Kasumi-1 (cell line): ENCODE measurements at regions not wholly inside any gene's neighbourhood (a gene's known extent, or its start where the extent isn't known, plus 50 kb on each side); places are given as distances from the start of the nearest gene placed in this dataset.
"Not testable (repeated sequence)": the region's sequence is repeated elsewhere in the genome, so short reads cannot be mapped to it uniquely, and the experiment has no call there.

Experiments used
- DNase-seq, 2 experiments: peaks; one replicate each; lab custom pipeline; 2025; lab: John Stamatoyannopoulos, UW

DNA sequence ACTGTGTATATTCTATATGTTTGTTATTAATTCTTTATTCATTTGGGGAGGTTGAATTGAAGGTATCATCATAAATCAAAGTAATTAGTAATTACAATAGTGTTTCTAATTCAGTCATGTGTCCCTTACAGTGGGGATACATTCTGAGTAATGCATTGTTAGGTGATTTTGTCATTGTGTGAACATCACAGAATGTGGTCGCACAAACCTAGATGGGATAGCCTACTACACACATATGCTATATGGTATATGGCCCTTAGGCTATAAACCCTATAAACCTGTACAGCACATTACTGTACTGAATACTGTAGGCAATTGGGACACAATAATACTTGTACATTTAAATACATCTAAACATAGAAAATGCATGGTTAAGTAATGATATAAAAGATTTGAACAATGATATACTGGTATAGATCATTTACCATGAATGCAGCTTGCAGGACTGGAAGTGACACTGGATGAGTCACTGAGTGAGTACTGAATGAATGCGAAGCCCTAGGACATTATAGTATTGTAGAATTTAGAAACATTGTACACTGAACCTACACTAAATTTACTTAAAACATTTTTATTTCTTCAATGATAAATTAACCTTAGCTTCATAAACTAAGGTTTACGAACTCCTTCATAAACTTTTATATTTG, 936.2 kb upstream of the CHORDC1 start:
- no peak for DNase-seq

DNA sequence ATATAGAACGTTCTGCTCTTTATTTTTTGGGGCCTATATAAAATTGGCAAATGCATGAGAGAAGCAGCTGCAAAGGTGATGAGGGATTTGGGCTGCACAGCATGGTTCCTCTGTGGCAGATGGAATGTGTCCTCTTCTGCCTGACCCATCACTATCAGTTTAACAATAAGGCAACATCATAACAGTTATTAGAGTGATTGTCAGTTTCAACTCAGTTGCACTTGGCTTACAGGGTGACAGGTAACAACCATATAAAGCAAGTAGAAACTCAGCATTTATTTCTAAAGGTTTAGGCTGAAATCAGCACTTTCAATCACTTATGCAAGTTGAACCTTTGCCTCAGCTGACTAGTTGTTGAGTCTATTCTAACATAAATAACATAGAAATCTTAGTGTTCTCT, 935.4 kb upstream of the CHORDC1 start:
- DNase-seq: no peak

DNA sequence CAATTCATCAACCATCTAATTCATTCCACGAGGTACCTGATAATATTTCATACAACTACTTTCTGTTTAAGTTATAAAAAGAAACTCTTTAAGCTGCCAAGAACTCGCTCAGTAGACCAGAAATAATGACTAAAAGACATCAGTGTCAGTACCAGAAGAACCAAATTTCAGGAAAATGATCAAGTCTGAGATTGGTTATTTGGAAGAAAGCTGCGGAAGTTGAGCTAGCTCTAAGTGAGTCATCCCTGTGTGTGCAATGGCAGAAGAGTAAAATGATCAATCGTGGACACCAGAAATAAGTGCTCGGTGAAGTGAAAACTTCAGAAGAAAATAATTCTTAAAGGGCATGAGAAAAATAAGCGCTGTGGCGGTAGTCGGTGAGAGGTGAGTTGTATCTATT, 933.2 kb upstream of the CHORDC1 start:
- DNase-seq: no peak

DNA sequence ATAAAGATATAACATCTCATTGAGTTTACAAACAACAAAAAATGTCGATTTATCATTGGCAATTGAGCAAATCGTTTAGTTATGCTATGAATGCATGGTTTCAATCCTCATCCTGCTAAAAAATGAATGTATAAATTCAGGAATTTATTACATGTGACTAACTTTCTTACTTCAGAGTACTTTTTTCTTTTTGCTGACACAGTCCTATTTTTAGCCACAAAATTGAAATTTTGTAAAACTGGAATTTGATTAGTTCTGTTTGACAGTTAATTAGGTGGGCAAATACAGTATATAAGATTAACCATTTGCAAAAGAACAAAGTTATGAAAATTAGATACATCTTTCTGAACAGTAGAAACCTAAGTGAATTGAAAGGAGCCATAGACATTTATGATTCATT, 925.0 kb upstream of the CHORDC1 start:
- DNase-seq: no peak

DNA sequence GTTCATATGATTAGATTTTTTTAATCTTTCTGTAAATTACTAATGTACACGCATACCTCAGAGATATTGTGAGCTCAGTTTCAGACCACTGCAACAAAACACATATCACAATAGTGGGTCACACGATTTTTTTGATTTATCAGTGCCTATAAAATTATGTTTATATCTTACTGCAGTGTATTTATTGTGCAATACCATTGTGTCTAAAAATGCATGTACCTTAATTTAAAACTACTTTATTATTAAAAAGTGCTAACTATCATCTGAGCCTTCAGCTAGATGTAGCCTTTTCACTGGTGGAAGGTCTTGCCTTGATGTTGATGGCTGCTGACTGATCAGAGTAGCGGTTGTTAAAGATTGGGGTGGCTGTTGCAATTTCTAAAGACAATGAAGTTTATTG, 918.8 kb upstream of the CHORDC1 start:
- no peak for DNase-seq

DNA sequence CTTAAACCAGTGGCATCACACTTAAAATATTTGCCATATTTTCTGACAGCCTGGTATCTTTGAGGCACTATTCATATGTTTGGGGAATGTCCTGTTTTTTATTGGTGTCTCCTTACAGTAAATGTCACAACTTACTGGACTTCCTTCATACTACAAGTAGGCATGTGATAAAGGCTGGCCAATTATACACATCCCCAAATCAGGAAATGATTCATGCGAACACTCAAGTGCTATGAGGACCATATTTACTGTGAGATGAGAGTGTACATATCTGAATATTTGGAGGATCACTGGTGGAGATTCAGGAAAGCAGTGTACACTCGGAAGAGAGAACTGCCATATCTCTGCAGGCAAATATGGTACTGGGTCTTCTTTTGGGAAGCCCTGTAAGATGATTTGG, 913.8 kb upstream of the CHORDC1 start:
- no peak for DNase-seq

DNA sequence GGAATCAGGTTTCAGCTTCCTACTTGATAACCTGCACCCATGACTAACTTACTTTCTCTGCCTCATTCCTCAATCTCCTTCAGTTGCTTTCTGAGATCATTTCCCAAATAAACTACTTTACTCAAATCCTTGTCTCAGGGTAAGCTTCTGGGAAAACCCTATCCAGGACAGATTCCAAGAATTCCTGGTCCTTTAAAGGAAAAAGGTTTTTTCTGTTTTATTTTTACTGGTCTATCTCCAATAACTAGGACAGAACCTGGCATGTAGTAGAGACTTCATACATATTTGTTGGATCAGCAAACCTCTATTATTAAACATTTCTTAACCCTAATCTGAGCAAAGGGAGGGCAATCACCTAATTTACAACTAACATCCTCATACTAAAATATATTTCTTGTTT, 910.5 kb upstream of the CHORDC1 start:
- DNase-seq: no peak

DNA sequence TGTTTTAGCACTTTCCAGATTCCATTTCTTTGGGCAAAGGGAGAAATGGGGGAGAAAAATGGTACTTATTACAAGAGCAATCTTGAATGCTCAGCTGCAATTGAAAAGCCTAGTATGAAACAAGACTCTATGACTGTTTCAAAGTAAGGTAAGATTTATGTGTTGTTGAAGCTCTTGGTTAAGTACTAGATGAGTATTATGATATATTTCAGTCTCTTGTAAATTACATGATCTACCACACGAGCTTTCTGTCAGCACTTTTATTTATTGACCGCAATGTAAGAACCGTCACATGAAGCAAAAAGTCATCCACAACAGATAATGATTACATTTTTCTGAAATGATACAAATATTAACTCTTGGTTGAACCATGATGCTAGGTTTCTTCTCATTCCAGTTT, 906.7 kb upstream of the CHORDC1 start:
- no peak for DNase-seq

DNA sequence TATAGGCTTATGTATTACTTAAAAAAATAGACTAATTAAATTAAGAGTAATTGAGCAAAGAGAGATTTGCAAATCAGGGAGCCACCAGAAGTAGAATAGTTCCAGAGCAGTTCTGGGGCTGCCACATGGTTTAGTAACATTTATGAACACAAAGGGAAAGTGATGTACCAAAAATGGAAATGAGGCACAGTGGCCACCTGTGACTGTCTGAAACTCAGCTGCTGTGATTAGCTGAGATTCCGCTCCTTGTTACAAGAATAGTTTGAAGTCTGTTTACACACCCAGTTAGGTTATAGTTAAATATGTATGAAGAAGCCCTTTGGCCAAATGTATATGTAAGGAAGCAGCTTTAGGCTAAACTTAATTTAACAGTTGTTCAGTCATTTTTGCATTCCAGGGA, 901.5 kb upstream of the CHORDC1 start:
- DNase-seq: no peak

DNA sequence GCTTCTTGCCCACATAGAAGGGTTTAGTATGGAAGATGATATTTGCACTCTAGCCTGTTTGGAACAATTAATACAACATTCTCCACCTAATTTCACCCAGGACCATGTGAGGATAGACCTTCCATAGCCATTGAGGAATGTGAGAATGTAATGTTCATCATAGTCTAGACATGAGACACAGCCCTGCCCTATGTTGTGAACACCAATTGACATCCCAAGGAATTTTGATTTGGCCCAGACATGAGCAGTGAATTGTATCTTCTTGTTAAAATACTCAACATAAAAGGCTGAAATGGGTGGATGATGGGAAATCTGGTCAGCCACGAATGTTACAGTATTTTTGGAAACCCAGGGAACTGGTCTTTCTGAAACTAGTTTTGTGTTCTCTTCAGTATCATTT, 892.3 kb upstream of the CHORDC1 start:
- DNase-seq: no peak

DNA sequence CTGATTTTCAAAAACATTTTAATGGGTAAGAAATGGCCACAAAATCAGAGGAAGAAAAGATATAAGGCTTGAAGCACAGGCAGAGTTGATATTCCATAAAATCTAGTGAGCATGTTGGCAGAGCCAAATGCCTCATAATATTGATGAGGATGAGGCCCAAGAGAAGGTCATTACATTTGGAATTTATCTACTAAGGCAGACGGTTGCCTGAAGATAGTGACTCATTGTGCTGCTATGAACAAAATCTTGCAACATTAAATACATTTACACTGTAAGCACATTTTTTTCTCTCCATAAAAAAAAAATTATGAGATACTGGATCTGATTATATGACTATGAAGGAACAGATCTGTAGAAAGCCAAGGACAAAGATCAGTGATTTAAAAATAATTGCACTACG, 881.4 kb upstream of the CHORDC1 start:
- no peak for DNase-seq

DNA sequence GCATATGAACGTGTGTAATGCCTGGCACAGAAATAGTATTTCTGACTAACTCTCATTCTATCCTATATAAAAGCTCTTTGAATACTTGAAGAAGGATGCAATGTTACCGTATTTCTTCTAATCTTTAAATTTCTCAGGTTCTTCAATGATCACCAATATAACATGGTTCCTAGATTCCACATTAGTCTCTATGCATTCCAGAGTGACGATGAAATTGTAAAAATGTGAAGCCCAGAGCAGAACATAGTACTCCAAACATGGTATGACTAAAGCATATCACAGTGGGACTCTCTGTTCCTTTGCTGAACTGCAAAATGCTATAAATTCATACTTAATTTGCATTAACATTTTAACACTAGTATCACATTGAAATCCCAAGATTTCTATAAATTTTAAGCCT, 877.6 kb upstream of the CHORDC1 start:
- no peak for DNase-seq

DNA sequence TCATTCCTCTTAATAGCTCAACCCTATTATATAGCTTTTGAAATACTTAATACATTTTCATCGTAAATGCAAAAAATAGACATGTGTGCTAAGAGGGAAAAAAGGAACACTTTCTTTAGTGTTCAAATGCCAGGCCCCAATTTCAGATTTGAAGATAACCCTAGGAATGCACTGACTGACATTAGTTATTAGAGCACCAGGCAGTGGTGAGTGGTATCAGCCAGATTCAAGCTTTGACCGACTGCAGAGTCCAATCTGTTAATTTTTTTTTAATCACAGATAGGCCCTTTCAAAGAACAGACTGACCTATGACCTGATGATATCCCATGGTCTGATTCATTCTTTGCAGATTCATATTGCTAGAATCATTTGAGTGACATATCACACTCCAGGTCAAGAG, 874.2 kb upstream of the CHORDC1 start:
- DNase-seq: no peak

DNA sequence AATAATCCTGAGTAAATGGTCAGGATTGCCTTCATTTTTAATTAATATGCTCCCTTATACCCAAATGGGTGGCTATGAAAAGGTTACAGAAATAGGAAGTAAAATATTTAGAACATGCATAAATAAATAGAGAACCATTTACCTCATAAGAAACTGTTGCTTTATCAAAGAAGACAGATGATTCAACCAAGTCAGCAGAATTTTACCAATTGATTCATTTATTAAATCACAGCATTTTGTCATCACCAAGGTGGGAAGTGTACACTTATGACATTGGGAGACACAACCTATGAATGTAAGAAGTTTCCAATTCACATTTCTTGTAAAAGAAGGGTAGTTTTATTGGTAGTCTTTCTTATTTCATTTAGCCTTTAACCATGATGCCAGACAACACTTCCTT, 870.3 kb upstream of the CHORDC1 start:
- no peak for DNase-seq

DNA sequence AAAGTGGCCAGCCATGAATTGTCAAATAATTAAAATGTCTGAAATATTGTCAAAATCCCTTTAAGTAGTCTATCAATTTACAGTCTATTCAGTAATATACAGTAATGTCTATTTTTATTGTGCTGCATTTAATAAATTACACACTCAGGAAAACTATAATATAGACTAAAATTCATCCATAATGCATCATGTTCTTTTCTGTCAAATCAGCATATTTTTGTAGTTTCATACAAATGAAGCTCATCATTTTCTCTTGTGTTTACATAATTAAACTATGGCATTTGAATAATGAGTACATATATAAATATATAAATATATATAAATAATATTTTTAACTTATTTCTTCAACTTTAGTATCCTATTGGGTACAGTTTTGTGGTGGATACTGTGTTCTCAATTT, 868.7 kb upstream of the CHORDC1 start:
- no peak for DNase-seq

DNA sequence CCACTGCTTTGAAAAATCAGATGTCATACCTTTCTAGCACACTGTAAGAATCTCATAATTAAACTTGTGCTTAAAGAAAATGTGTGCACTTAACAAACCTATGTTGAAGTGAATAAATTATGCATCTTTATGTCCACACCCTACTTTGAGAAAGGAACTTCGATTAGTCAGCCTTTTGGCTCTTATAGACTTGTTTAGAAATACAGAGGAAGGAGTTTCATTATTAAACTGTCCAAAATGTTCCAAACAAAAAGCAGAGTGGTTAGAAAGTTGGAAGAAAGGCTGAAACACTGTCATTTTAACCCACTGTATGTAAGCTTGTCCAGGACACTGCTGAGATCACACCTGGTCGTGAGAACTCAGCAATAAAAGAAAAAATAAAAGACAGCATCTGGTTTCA, 863.2 kb upstream of the CHORDC1 start:
- DNase-seq: no peak

DNA sequence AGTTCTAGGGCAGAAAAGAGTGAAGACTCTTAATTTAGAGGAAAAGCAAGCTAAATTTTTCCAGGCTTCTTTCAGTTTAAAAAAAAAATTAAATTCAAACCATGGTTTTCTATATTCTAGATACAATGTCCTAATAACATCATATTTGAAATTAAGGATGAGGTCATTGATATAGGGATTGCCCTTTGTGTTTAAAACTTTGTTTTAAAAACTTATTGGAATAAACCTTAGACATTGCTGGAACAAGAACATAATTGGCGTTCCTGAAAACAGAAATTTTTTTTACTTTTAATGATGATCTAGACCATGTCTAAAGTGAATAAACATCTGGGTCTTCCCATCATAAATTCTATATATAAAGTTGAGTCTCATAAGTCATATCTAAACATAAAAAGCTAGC, 859.4 kb upstream of the CHORDC1 start:
- DNase-seq: no peak

DNA sequence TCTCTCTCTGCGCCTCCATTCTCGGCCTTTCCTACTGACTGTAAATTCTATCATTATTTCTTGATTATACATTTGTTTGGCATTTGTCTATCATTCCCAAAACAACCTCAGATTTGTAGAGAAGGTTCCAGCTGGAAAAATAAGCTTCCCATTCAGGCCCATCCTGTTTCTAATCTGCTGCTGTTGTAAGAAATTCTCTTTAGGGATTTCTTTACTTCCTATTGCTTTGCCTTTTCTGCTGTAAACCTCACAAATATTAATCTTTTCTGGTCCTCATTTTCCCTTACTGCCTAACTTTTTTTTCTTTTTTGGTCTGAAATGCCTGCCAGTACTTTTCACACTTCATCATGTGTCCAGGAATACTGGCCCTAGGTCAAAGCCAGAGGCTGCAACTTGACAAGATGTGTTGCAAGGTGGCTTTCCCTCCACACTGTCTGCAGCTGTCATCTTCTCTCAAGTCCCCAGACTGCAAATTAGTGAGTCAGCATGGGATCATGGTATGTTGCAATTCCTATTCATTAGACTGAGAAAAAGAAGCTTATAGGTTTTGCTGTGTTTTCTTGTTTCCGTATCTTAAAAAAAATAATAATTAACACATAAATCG, 858.7 kb upstream of the CHORDC1 start:
- DNase-seq: peak; percentile 17 to 49

DNA sequence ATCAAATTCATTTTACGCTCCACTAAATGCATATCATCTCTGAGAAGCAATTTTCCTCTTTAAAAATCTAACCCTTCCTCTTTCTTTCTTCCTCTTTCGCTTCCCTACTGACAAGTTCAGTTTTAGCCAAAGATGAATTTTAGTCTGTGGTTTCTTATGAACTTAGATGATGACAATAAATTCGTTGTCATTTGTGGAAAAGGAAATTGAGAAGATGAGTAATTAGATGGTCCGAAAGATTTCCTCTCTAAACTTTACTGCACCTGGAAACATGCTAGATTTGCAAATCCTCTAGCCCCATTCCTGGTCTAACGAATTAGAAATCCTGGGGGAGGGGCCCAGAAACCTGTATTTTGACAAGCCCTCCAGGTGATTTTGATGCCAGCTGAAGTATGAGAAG, 855.4 kb upstream of the CHORDC1 start:
- peak; percentile 61 to 69 for DNase-seq

DNA sequence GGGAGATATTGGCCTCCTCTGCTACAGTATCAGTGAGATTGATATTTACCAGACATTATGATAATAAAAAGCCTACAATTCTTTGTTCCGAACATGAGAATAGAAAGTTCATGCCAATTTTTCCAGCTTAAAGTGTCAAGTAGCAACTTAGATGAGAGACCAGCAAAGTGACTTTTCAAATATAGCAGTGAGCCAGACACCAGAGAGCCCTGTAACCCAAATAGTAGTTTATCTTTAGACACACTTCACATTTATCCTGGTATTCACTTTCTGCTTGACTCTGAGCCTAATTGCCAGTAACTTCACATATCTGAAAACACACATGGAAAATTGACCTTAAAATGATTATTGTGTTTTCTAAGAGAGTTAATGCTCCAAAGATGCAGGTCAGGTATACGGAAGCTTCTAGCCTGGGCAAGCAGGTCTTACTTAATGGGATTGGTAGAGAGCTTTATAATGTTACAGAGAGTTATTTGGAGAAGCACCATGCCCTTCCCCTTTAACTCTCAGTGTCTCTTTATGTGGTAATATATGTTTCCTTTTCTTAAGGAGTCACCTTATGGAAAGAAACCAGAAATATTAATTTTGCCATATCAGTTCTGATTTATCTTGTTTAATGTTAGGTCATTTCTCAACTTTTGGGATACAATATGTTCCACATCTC, 852.3 kb upstream of the CHORDC1 start:
- DNase-seq: no peak

DNA sequence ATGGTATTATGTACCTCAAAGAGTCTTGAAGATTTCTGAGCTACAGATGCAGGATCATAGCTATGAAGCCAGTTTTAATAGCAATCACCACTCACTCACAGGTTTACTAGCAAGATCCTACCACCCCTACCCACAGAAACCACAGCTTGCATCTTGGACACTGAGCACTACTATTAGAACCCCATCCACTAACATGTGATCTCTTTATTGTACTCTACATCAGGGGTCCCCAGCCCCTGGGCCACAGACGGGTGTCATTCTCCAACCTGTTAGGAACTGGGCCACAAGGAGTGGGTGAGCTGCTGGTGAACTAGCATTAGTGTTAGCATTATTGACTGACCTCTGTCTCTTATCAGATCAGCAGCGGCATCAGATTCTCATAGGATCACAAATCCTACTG, 844.8 kb upstream of the CHORDC1 start:
- no peak for DNase-seq

DNA sequence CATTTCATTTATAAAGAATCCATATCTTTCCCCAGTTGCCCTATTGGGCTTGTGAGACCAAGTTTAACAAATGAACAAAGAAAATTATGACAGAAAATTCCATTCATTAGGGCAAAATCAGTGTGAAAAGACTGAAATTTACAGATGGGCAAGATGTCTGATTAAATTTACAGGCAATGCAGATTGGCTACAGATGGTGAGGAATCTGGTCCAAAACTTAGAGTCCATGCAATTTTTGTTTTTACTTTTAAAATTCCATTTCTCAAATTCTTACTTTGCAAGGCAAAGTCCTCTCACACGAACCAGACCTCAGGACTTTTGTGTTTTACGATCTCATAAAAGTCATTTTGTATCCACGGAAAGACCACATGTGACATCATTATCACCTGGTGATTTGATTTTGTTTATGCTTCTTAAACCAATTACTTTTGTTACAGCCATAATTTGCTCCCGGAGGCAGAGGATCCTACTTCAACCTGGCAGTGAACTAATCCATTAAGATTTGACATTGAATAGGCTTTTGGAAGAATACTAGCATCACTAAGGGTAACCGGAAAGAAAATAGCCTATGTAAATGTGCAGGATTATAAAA, 843.7 kb upstream of the CHORDC1 start:
- no peak for DNase-seq

DNA sequence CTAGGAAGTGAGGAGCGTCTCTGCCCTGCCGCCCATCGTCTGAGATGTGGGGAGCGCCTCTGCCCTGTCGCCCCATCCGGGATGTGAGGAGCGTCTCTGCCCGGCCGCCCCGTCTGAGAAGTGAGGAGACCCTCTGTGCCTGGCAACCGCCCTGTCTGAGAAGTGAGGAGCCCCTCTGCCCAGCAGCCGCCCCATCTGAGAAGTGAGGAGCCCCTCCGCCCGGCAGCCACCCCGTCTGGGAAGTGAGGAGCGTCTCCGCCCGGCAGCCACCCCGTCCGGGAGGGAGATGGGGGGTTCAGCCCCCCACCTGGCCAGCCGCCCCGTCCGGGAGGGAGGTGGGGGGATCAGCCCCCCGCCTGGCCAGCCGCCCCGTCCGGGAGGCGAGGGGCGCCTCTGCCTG, 840.5 kb upstream of the CHORDC1 start:
- not testable (repeated sequence) for DNase-seq
